ENCODE measurements at regions not wholly inside any gene's neighbourhood (a gene's known extent, or its start where the extent isn't known, plus 50 kb on each side); places are given as distances from the start of the nearest gene placed in this dataset.

- DNase-seq, result no peak
Observed at GRCh38 chr5:163623524-163623923, 118.1 kb downstream of the MAT2B start.

GRCh38 chr5:163623986-163624385 lies 118.6 kb downstream of the MAT2B start:
- DNase-seq, result peak; percentile 40

GRCh38 chr5:163624431-163624830 lies 119.0 kb downstream of the MAT2B start:
- DNase-seq, result peak; percentile 62

GRCh38 chr5:163626904-163627434 lies 121.5 kb downstream of the MAT2B start:
- no peak for DNase-seq

- DNase-seq, result no peak
Observed at GRCh38 chr5:163631856-163632255, 126.4 kb downstream of the MAT2B start.

- no peak for DNase-seq
Observed at GRCh38 chr5:163633926-163634460, 128.6 kb downstream of the MAT2B start.

- DNase-seq, result no peak
Observed at GRCh38 chr5:163635631-163636030, 130.2 kb downstream of the MAT2B start.

GRCh38 chr5:163642904-163643303 lies 137.5 kb downstream of the MAT2B start:
- DNase-seq, result no peak

GRCh38 chr5:163645421-163646416 lies 140.3 kb downstream of the MAT2B start:
- no peak for DNase-seq

GRCh38 chr5:163649514-163649913 lies 144.1 kb downstream of the MAT2B start:
- DNase-seq, result peak; percentile 16

- no peak for DNase-seq
Observed at GRCh38 chr5:163653526-163653925, 148.1 kb downstream of the MAT2B start.

GRCh38 chr5:163658702-163659567 lies 153.5 kb downstream of the MAT2B start:
- DNase-seq, result no peak

GRCh38 chr5:163659568-163659902 lies 154.1 kb downstream of the MAT2B start:
- DNase-seq, result no peak

GRCh38 chr5:163660486-163660885 lies 155.1 kb downstream of the MAT2B start:
- DNase-seq, result no peak

- DNase-seq, result no peak
Observed at GRCh38 chr5:163661360-163661759, 155.9 kb downstream of the MAT2B start.

GRCh38 chr5:163670036-163670435 lies 164.6 kb downstream of the MAT2B start:
- no peak for DNase-seq

- DNase-seq, result no peak
Observed at GRCh38 chr5:163677092-163677491, 171.7 kb downstream of the MAT2B start.

- no peak for DNase-seq
Observed at GRCh38 chr5:163682234-163682633, 176.8 kb downstream of the MAT2B start.

- DNase-seq, result no peak
Observed at GRCh38 chr5:163687414-163687813, 182.0 kb downstream of the MAT2B start.

- no peak for DNase-seq
Observed at GRCh38 chr5:163692091-163692490, 186.7 kb downstream of the MAT2B start.

GRCh38 chr5:163695830-163696578 lies 190.6 kb downstream of the MAT2B start:
- DNase-seq, result peak; percentile 84

GRCh38 chr5:163696579-163696887 lies 191.1 kb downstream of the MAT2B start:
- DNase-seq, result no peak

Measured in fibroblast of skin of right biceps (primary cell).